ENCODE measurements at regions not wholly inside any gene's neighbourhood (a gene's known extent, or its start where the extent isn't known, plus 50 kb on each side); places are given as distances from the start of the nearest gene placed in this dataset.

DNA sequence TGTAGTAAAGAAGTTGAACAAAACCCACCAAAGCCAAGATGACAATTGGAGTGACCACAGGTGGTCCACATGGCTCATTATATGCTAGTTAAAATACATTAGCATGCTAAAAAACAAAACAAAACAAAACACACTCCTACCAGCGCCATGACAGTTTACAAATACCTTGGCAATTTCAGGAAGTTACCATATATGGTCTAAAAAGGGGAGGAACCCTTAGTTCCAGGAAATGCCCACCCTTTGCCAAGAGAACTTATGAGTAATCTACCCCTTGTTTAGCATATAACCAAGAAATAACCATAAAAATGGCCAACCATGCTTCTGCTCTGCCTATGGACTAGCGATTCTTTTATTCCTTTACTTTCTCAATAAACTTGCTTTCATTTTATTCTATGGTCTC lies 979.1 kb upstream of the POT1 start:
- TF ChIP-seq, protein P1, sequence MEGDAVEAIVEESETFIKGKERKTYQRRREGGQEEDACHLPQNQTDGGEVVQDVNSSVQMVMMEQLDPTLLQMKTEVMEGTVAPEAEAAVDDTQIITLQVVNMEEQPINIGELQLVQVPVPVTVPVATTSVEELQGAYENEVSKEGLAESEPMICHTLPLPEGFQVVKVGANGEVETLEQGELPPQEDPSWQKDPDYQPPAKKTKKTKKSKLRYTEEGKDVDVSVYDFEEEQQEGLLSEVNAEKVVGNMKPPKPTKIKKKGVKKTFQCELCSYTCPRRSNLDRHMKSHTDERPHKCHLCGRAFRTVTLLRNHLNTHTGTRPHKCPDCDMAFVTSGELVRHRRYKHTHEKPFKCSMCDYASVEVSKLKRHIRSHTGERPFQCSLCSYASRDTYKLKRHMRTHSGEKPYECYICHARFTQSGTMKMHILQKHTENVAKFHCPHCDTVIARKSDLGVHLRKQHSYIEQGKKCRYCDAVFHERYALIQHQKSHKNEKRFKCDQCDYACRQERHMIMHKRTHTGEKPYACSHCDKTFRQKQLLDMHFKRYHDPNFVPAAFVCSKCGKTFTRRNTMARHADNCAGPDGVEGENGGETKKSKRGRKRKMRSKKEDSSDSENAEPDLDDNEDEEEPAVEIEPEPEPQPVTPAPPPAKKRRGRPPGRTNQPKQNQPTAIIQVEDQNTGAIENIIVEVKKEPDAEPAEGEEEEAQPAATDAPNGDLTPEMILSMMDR (IDR thresholded peaks at IDR 0.05), result no peak
- no peak for TF ChIP-seq POLR2A (IDR thresholded peaks at IDR 0.05)
